ENCODE measurements at regions not wholly inside any gene's neighbourhood (a gene's known extent, or its start where the extent isn't known, plus 50 kb on each side); places are given as distances from the start of the nearest gene placed in this dataset.

DNA sequence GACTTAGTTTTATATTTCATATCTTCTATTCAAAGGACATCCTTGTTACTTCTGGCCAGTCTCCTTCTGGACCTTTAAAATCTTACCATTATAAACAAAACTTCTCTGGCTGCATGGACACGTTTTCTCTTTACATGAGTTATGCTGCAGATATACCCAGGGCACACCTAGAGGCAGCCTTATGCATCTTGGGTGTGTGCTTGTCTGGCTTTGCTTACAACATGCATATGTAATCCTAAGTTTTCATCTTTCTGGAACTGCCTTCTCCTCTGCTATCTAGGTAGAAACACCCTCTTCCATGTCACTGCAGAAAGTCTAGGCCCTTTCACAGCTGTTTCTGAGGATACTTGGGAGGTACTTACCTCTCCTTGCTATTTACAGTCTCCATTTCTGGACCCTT is 185.8 kb upstream of the RAG2 start:
- no peak for DNase-seq
- Mint-ChIP-seq H3K27ac (peak overlapping the region in 1 of 7 donors; percentile 26), H3K4me1 (no peaks in the 10 kb centered on the region), H3K27me3 (ENCODE audit: low read depth in 3 of 3) (peaks cover 6 to 8% (median 7%) of the 10 kb centered on the region in 3 donors), H3K4me3 (no peak overlapping the region), H3K36me3 (no peaks in the 10 kb centered on the region), H3K9me3 (peaks cover 0 to 6% (median 0%) of the 10 kb centered on the region in 7 donors)
- TF ChIP-seq, protein P1, sequence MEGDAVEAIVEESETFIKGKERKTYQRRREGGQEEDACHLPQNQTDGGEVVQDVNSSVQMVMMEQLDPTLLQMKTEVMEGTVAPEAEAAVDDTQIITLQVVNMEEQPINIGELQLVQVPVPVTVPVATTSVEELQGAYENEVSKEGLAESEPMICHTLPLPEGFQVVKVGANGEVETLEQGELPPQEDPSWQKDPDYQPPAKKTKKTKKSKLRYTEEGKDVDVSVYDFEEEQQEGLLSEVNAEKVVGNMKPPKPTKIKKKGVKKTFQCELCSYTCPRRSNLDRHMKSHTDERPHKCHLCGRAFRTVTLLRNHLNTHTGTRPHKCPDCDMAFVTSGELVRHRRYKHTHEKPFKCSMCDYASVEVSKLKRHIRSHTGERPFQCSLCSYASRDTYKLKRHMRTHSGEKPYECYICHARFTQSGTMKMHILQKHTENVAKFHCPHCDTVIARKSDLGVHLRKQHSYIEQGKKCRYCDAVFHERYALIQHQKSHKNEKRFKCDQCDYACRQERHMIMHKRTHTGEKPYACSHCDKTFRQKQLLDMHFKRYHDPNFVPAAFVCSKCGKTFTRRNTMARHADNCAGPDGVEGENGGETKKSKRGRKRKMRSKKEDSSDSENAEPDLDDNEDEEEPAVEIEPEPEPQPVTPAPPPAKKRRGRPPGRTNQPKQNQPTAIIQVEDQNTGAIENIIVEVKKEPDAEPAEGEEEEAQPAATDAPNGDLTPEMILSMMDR (IDR thresholded peaks at IDR 0.05) = no peak
- no peaks in the 10 kb centered on the region for H3K79me2 ChIP-seq (ENCODE audit: insufficient read depth, low read length)
- H3K27me3 ChIP-seq (ENCODE audit: control insufficient read depth in 2 of 2, insufficient read depth in 2 of 2, low read length in 2 of 2) = no peaks in the 10 kb centered on the region
- H3K4me3 ChIP-seq (replicated peaks in 1 of 3; ENCODE audit: low read depth in 2 of 3, low read length in 3 of 3) = no peak overlapping the region
- no peak overlapping the region for H2AFZ ChIP-seq (ENCODE audit: insufficient read depth, low read depth, low read length, poor library complexity, severe bottlenecking)
- no peaks in the 10 kb centered on the region for H3K9me3 ChIP-seq (replicated peaks in 1 of 2; ENCODE audit: control insufficient read depth in 1 of 2, insufficient read depth in 1 of 2, low read length in 2 of 2)
- 88% methylated on average over 1 of the region's 1 CpG for WGBS (ENCODE audit: insufficient coverage)
- no peaks in the 10 kb centered on the region for H3K4me1 ChIP-seq (ENCODE audit: control insufficient read depth in 1 of 2, insufficient read depth in 2 of 2, low read length in 2 of 2)
- H3K9ac ChIP-seq (ENCODE audit: insufficient read depth, low read length, poor library complexity, severe bottlenecking) = no peak overlapping the region
- no peaks in the 10 kb centered on the region for H3K36me3 ChIP-seq (replicated peaks in 1 of 2; ENCODE audit: control insufficient read depth in 1 of 2, insufficient read depth in 2 of 2, low read length in 2 of 2)
- H4K20me1 ChIP-seq (ENCODE audit: insufficient read depth, low read length) = no peaks in the 10 kb centered on the region
- H3K27ac ChIP-seq (ENCODE audit: low read depth in 1 of 2, low read length in 2 of 2) = no peak overlapping the region
- intact Hi-C loops (cut with micrococcal nuclease) = no loop called here
- H3K4me2 ChIP-seq (replicated peaks; ENCODE audit: extremely low read depth, low read length, poor library complexity, severe bottlenecking) = no peak overlapping the region

DNA sequence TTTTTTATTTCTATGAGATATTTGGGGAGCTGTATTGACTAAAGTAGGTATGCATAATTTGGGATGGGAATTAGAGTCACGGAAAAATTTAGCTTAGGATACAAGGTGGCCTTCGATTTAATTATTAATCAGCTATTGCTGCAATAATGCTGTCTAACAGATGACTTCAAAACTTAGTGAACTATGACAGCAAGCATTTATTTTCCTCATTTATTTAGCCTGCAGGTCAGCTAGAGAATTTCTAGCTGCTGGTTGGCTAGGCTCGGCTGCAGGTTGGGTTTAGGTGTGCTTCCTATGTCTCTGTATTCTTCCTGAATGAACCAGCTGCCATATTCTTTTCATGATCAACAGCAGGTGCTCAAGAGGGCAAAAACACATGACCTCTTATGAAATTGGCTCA is 181.8 kb upstream of the RAG2 start:
- Histone ChIP-seq H3K4me3 (replicated peaks in 1 of 3; ENCODE audit: low read depth in 2 of 3, low read length in 3 of 3) (no peak overlapping the region), H3K4me2 (replicated peaks; ENCODE audit: extremely low read depth, low read length, poor library complexity, severe bottlenecking) (no peak overlapping the region), H4K20me1 (ENCODE audit: insufficient read depth, low read length) (no peaks in the 10 kb centered on the region), H2AFZ (ENCODE audit: insufficient read depth, low read depth, low read length, poor library complexity, severe bottlenecking) (no peak overlapping the region), H3K79me2 (ENCODE audit: insufficient read depth, low read length) (no peaks in the 10 kb centered on the region), H3K9me3 (replicated peaks in 1 of 2; ENCODE audit: control insufficient read depth in 1 of 2, insufficient read depth in 1 of 2, low read length in 2 of 2) (no peaks in the 10 kb centered on the region), H3K4me1 (ENCODE audit: control insufficient read depth in 1 of 2, insufficient read depth in 2 of 2, low read length in 2 of 2) (no peaks in the 10 kb centered on the region), H3K27ac (ENCODE audit: low read depth in 1 of 2, low read length in 2 of 2) (no peak overlapping the region), H3K9ac (ENCODE audit: insufficient read depth, low read length, poor library complexity, severe bottlenecking) (no peak overlapping the region), H3K27me3 (ENCODE audit: control insufficient read depth in 2 of 2, insufficient read depth in 2 of 2, low read length in 2 of 2) (no peaks in the 10 kb centered on the region), H3K36me3 (replicated peaks in 1 of 2; ENCODE audit: control insufficient read depth in 1 of 2, insufficient read depth in 2 of 2, low read length in 2 of 2) (no peaks in the 10 kb centered on the region)
- H3K36me3 Mint-ChIP-seq = no peaks in the 10 kb centered on the region
- peaks cover 0 to 3% (median 0%) of the 10 kb centered on the region in 7 donors for H3K9me3 Mint-ChIP-seq
- DNase-seq = no peak
- H3K4me3 Mint-ChIP-seq = no peak overlapping the region
- intact Hi-C loops (cut with micrococcal nuclease) = no loop called here
- no CpG with 5 or more reads among the region's 3 CpGs for WGBS (ENCODE audit: insufficient coverage)
- H3K4me1 Mint-ChIP-seq = no peaks in the 10 kb centered on the region
- TF ChIP-seq, protein P1 (IDR thresholded peaks at IDR 0.05) = no peak
- H3K27me3 Mint-ChIP-seq (ENCODE audit: low read depth in 3 of 3) = peaks cover 6 to 10% (median 7%) of the 10 kb centered on the region in 3 donors
- no peak overlapping the region for H3K27ac Mint-ChIP-seq
